Kidney tubule cell (primary cell): ENCODE measurements at regions not wholly inside any gene's neighbourhood (a gene's known extent, or its start where the extent isn't known, plus 50 kb on each side); places are given as distances from the start of the nearest gene placed in this dataset.

ENCODE experiments used
- DNase-seq: peaks from one replicate; pipeline ENCODE4 v3.0.0-alpha.2; 2018; ENCODE audit warnings: low spot score

GRCh38 chr10:124264271-124264670, 154.5 kb downstream of the OAT start:
- no peak for DNase-seq

GRCh38 chr10:124263726-124264125, 155.0 kb downstream of the OAT start:
- no peak for DNase-seq

GRCh38 chr10:124262971-124263370, 155.8 kb downstream of the OAT start:
- no peak for DNase-seq

- no peak for DNase-seq
Observed at GRCh38 chr10:124262234-124262865, 156.4 kb downstream of the OAT start.

GRCh38 chr10:124259139-124259825, 159.4 kb downstream of the OAT start:
- DNase-seq, result no peak

GRCh38 chr10:124257781-124258180, 160.9 kb downstream of the OAT start:
- no peak for DNase-seq

GRCh38 chr10:124256151-124256550, 162.6 kb downstream of the OAT start:
- no peak for DNase-seq

- DNase-seq, result no peak
Observed at GRCh38 chr10:124255556-124255955, 162.2 kb upstream of the CHST15 start.

GRCh38 chr10:124254490-124254889, 161.1 kb upstream of the CHST15 start:
- DNase-seq, result no peak

GRCh38 chr10:124253006-124253405, 159.6 kb upstream of the CHST15 start:
- no peak for DNase-seq

GRCh38 chr10:124252097-124252715, 158.8 kb upstream of the CHST15 start:
- no peak for DNase-seq

- no peak for DNase-seq
Observed at GRCh38 chr10:124251317-124252065, 158.1 kb upstream of the CHST15 start.

- DNase-seq, result no peak
Observed at GRCh38 chr10:124250506-124250905, 157.1 kb upstream of the CHST15 start.

- DNase-seq, result no peak
Observed at GRCh38 chr10:124249812-124250432, 156.5 kb upstream of the CHST15 start.

- DNase-seq, result no peak
Observed at GRCh38 chr10:124249196-124249595, 155.8 kb upstream of the CHST15 start.

- DNase-seq, result no peak
Observed at GRCh38 chr10:124248056-124249045, 155.0 kb upstream of the CHST15 start.

GRCh38 chr10:124245806-124246440, 152.5 kb upstream of the CHST15 start:
- no peak for DNase-seq

- no peak for DNase-seq
Observed at GRCh38 chr10:124245191-124245590, 151.8 kb upstream of the CHST15 start.

- no peak for DNase-seq
Observed at GRCh38 chr10:124244256-124244877, 151.0 kb upstream of the CHST15 start.

- no peak for DNase-seq
Observed at GRCh38 chr10:124243702-124244121, 150.3 kb upstream of the CHST15 start.
